Adrenal gland (tissue), 5 donors: ENCODE measurements at regions not wholly inside any gene's neighbourhood (a gene's known extent, or its start where the extent isn't known, plus 50 kb on each side); places are given as distances from the start of the nearest gene placed in this dataset.

ENCODE experiments used
- POLR2A ChIP-seq, 2 donors: fragments of 450-650 bp; IDR thresholded peaks; one replicate each; pipeline ENCODE4 v1.6.1; 2017; ENCODE audit warnings: antibody characterized with exemption in 2 of 2, mild to moderate bottlenecking in 2 of 2, moderate library complexity in 1 of 2
- TF ChIP-seq, protein P1 (sequence below), 6 experiments: fragments of 450-650 bp in 4 of 6; fragments of 200-600 bp in 2 of 6; sonication (generic) in 1 of 6; IDR thresholded peaks; 1 replicate in 5 of 6; 2 replicates in 1 of 6; pipeline versions ENCODE4 v1.5.1 to v1.8.0; 2016 to 2021; ENCODE audit warnings: antibody characterized with exemption in 6 of 6, mild to moderate bottlenecking in 2 of 6, moderate library complexity in 1 of 6
- donor health status: DM: no; HTN: no; CAD: no.

GRCh38 chr20:60331688-60332300 is 373.6 kb downstream of the CDH26 start:
- TF ChIP-seq, protein P1, sequence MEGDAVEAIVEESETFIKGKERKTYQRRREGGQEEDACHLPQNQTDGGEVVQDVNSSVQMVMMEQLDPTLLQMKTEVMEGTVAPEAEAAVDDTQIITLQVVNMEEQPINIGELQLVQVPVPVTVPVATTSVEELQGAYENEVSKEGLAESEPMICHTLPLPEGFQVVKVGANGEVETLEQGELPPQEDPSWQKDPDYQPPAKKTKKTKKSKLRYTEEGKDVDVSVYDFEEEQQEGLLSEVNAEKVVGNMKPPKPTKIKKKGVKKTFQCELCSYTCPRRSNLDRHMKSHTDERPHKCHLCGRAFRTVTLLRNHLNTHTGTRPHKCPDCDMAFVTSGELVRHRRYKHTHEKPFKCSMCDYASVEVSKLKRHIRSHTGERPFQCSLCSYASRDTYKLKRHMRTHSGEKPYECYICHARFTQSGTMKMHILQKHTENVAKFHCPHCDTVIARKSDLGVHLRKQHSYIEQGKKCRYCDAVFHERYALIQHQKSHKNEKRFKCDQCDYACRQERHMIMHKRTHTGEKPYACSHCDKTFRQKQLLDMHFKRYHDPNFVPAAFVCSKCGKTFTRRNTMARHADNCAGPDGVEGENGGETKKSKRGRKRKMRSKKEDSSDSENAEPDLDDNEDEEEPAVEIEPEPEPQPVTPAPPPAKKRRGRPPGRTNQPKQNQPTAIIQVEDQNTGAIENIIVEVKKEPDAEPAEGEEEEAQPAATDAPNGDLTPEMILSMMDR (IDR thresholded peaks at IDR 0.05), result no peak
- no peak for TF ChIP-seq POLR2A (IDR thresholded peaks at IDR 0.05)
